Osteocyte (in vitro differentiated cells): ENCODE measurements at regions not wholly inside any gene's neighbourhood (a gene's known extent, or its start where the extent isn't known, plus 50 kb on each side); places are given as distances from the start of the nearest gene placed in this dataset.

Source experiments
- DNase-seq: peaks from one replicate; pipeline ENCODE4 v3.0.0; 2021; ENCODE audit warnings: mixed read lengths; ENCODE audit not compliant: unreplicated experiment; ENCODE audit errors: extremely low spot score
- H3K27ac Mint-ChIP-seq: one replicate; pipeline ENCODE4 v1.8.0; 2021; ENCODE audit warnings: mild to moderate bottlenecking, mixed read lengths; ENCODE audit not compliant: unreplicated experiment
- H3K27me3 Mint-ChIP-seq: one replicate; pipeline ENCODE4 v1.8.0; 2021; ENCODE audit warnings: mixed read lengths; ENCODE audit not compliant: unreplicated experiment
- H3K36me3 Mint-ChIP-seq: one replicate; pipeline ENCODE4 v1.8.0; 2021; ENCODE audit warnings: mixed read lengths; ENCODE audit not compliant: unreplicated experiment
- H3K4me1 Mint-ChIP-seq: one replicate; pipeline ENCODE4 v1.8.0; 2021; ENCODE audit warnings: mixed read lengths; ENCODE audit not compliant: unreplicated experiment
- H3K4me3 Mint-ChIP-seq: one replicate; pipeline ENCODE4 v1.8.0; 2021; ENCODE audit warnings: mild to moderate bottlenecking, moderate library complexity, mixed read lengths; ENCODE audit not compliant: unreplicated experiment
- H3K9me3 Mint-ChIP-seq: one replicate; pipeline ENCODE4 v1.8.0; 2021; ENCODE audit warnings: mixed read lengths; ENCODE audit not compliant: unreplicated experiment
- CTCF ChIP-seq: fragments of 200-600 bp; sonication (generic); IDR thresholded peaks from 2 replicates; pipeline ENCODE4 v1.5.0; 2021; ENCODE audit warnings: antibody characterized with exemption, mild to moderate bottlenecking, moderate library complexity

- no peaks in the 10 kb centered on the region for H3K36me3 Mint-ChIP-seq
- no peak for DNase-seq
- no peaks in the 10 kb centered on the region for H3K27me3 Mint-ChIP-seq
- no peaks in the 10 kb centered on the region for H3K4me1 Mint-ChIP-seq
- peaks cover 20% of the 10 kb centered on the region for H3K9me3 Mint-ChIP-seq
- TF ChIP-seq CTCF = no peak
- H3K27ac Mint-ChIP-seq = no peak overlapping the region
- no peak overlapping the region for H3K4me3 Mint-ChIP-seq
These were observed 296.0 kb downstream of the OLFM4 start for GRCh38 chr13:53324656-53325055.

GRCh38 chr13:53326716-53327115 is 298.1 kb downstream of the OLFM4 start:
- no peak overlapping the region for H3K4me3 Mint-ChIP-seq
- no peaks in the 10 kb centered on the region for H3K36me3 Mint-ChIP-seq
- peaks cover 16% of the 10 kb centered on the region for H3K9me3 Mint-ChIP-seq
- H3K4me1 Mint-ChIP-seq = no peaks in the 10 kb centered on the region
- H3K27me3 Mint-ChIP-seq = no peaks in the 10 kb centered on the region
- no peak for TF ChIP-seq CTCF
- no peak overlapping the region for H3K27ac Mint-ChIP-seq
- no peak for DNase-seq

DNA sequence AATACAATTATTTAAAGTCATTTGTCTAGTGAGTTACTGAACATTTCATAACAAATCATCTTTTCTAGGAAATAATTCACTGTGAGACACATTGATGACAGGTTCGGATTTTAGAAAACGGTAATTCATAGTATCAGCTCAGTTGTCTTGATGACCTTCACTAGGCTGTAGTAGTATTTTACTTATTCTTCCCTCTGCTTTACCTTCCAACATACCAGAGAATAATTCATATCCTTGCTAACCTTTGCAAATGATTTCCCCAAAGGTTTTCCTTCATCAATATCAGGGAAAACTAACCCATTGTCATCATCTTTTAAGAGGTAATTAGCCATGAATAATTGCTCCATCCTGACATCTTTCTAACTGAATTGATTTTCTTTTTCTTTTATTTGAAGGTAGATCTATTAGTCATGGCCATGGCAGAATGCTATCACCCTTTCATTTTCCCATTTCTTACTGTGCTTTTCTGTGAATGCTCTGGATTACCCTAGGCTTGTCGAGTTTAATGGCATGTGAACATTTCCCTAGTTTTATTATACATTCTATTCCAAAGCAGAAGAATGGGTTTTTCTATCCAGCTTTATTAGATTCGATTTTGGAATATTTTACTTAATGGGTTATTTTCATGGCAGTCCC is 299.2 kb downstream of the OLFM4 start:
- no peaks in the 10 kb centered on the region for H3K27me3 Mint-ChIP-seq
- no peaks in the 10 kb centered on the region for H3K4me1 Mint-ChIP-seq
- no peaks in the 10 kb centered on the region for H3K36me3 Mint-ChIP-seq
- H3K9me3 Mint-ChIP-seq = peaks cover 20% of the 10 kb centered on the region
- TF ChIP-seq CTCF = no peak
- DNase-seq = no peak
- H3K27ac Mint-ChIP-seq = no peak overlapping the region
- no peak overlapping the region for H3K4me3 Mint-ChIP-seq

GRCh38 chr13:53336441-53337160 is 308.0 kb downstream of the OLFM4 start:
- Mint-ChIP-seq H3K9me3 (peaks cover 37% of the 10 kb centered on the region), H3K36me3 (no peaks in the 10 kb centered on the region), H3K27me3 (no peaks in the 10 kb centered on the region), H3K4me3 (no peak overlapping the region), H3K27ac (no peak overlapping the region), H3K4me1 (no peaks in the 10 kb centered on the region)
- TF ChIP-seq CTCF = no peak
- no peak for DNase-seq

DNA sequence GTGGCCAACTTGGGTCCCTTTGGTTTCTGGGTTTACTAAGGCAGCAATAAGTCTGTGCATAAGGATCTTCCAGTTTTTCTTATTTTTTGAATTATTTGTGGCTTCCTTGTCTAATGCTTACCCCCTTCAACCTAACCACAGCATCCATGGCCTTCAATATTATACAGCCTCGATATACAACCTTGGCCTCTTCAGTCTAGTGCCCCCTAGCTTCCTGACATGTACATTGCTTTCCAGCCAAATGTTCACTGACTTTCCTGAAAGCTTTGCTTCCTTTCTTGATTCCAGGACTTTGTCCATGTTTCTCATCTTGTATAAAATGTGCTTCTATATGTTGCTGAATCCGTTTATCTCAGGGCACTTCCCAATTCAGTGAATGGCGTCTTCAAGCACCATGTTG is 310.1 kb downstream of the OLFM4 start:
- Mint-ChIP-seq H3K4me3 (no peak overlapping the region), H3K27ac (no peak overlapping the region), H3K4me1 (no peaks in the 10 kb centered on the region), H3K9me3 (peaks cover 38% of the 10 kb centered on the region), H3K36me3 (no peaks in the 10 kb centered on the region), H3K27me3 (no peaks in the 10 kb centered on the region)
- DNase-seq = no peak
- no peak for TF ChIP-seq CTCF
